GM23338 (cell line): ENCODE measurements at regions not wholly inside any gene's neighbourhood (a gene's known extent, or its start where the extent isn't known, plus 50 kb on each side); places are given as distances from the start of the nearest gene placed in this dataset.

ENCODE experiments used
- ATAC-seq: fragments of 200-7000 bp; cut with Tn5 transposase; 3 replicates; pipeline ENCODE4 v1.9.1; 2020
- DNase-seq: peaks from one replicate; pipeline ENCODE4 v3.0.0-alpha.2; 2015; ENCODE audit warnings: low spot score
- H2AFZ ChIP-seq: fragments of 200-600 bp; sonication (generic); 2 replicates; pipeline ENCODE4 v1.8.0; 2016; ENCODE audit warnings: antibody characterized with exemption, mild to moderate bottlenecking, moderate library complexity
- H3F3A ChIP-seq: fragments of 200-600 bp; sonication (generic); replicated peaks from 2 replicates; pipeline ENCODE4 v1.8.0; 2017; ENCODE audit warnings: antibody characterized with exemption, mixed run types, low read depth
- H3K27ac ChIP-seq: fragments of 200-600 bp; sonication (generic); 2 replicates; pipeline ENCODE4 v1.6.1; 2016; ENCODE audit warnings: low read depth
- H3K27me3 ChIP-seq: fragments of 200-600 bp; sonication (generic); 2 replicates; pipeline ENCODE4 v1.8.0; 2016; ENCODE audit warnings: mild to moderate bottlenecking, mixed run types, moderate library complexity; ENCODE audit not compliant: insufficient read depth
- H3K36me3 ChIP-seq: fragments of 200-600 bp; sonication (generic); 2 replicates; pipeline ENCODE4 v1.8.0; 2016; ENCODE audit warnings: mild to moderate bottlenecking; ENCODE audit not compliant: insufficient read depth
- H3K4me1 ChIP-seq: fragments of 200-600 bp; sonication (generic); 2 replicates; pipeline ENCODE4 v1.8.0; 2016; ENCODE audit warnings: mild to moderate bottlenecking, moderate library complexity; ENCODE audit not compliant: insufficient read depth
- H3K4me2 ChIP-seq: fragments of 200-600 bp; sonication (generic); 2 replicates; pipeline ENCODE4 v1.7.1; 2017; ENCODE audit warnings: mixed run types
- H3K4me3 ChIP-seq: fragments of 200-600 bp; sonication (generic); 2 replicates; pipeline ENCODE4 v1.6.1; 2016; ENCODE audit warnings: mixed run types
- H3K79me2 ChIP-seq: fragments of 200-600 bp; sonication (generic); replicated peaks from 2 replicates; pipeline ENCODE4 v1.8.0; 2017; ENCODE audit warnings: mild to moderate bottlenecking; ENCODE audit not compliant: insufficient read depth
- H3K9me2 ChIP-seq: fragments of 200-600 bp; sonication (generic); 2 replicates; pipeline ENCODE4 v1.8.0; 2017; ENCODE audit not compliant: insufficient read depth
- H4K20me1 ChIP-seq: fragments of 200-600 bp; sonication (generic); replicated peaks from 2 replicates; pipeline ENCODE4 v1.8.0; 2017; ENCODE audit warnings: mild to moderate bottlenecking; ENCODE audit not compliant: insufficient read depth
- H3K27ac Mint-ChIP-seq: 2 replicates; pipeline ENCODE4 v1.8.0; 2020; ENCODE audit warnings: inconsistent platforms, mild to moderate bottlenecking, moderate library complexity, mixed read lengths
- H3K27me3 Mint-ChIP-seq: 3 replicates; pipeline ENCODE4 v1.8.0; 2022; ENCODE audit warnings: low read depth, mild to moderate bottlenecking, moderate library complexity, mixed read lengths, inconsistent platforms; ENCODE audit not compliant: insufficient read depth, poor library complexity
- H3K36me3 Mint-ChIP-seq: 3 replicates; pipeline ENCODE4 v1.8.0; 2021; ENCODE audit warnings: low read depth, mild to moderate bottlenecking, inconsistent platforms, moderate library complexity, mixed read lengths
- H3K4me1 Mint-ChIP-seq: 3 replicates; pipeline ENCODE4 v1.8.0; 2020; ENCODE audit warnings: mild to moderate bottlenecking, inconsistent platforms, mixed read lengths
- H3K4me3 Mint-ChIP-seq: 3 replicates; pipeline ENCODE4 v1.8.0; 2021; ENCODE audit warnings: moderate library complexity, mild to moderate bottlenecking, inconsistent platforms, mixed read lengths
- H3K9me3 Mint-ChIP-seq: 3 replicates; pipeline ENCODE4 v1.8.0; 2020; ENCODE audit warnings: moderate library complexity, mild to moderate bottlenecking, inconsistent platforms, mixed read lengths
- CREB1 ChIP-seq: fragments of 250-450 bp; sonication (Bioruptor Pico); IDR thresholded peaks from 2 replicates; pipeline ENCODE4 v1.5.0; 2020; ENCODE audit warnings: low read depth, mild to moderate bottlenecking, moderate library complexity
- CTCF ChIP-seq, 2 experiments: fragments of 200-600 bp in 1 of 2; sonication (generic) in 1 of 2; conservative IDR thresholded peaks; 2 replicates each; pipeline versions ENCODE4 v1.5.1 to v1.6.1; 2016 to 2017; ENCODE audit warnings: antibody characterized with exemption in 2 of 2, low read depth in 2 of 2, mild to moderate bottlenecking in 2 of 2, moderate library complexity in 1 of 2
- ETS1 ChIP-seq: IDR thresholded peaks from 2 replicates; pipeline ENCODE4 v1.6.1; 2016; ENCODE audit warnings: antibody characterized with exemption
- EZH2 ChIP-seq: fragments of 200-600 bp; sonication (generic); IDR thresholded peaks from one replicate; pipeline ENCODE4 v1.8.0; 2017; ENCODE audit warnings: antibody characterized with exemption, mild to moderate bottlenecking, low read depth; ENCODE audit not compliant: unreplicated experiment
- EZH2phosphoT487 ChIP-seq: fragments of 200-600 bp; sonication (generic); IDR thresholded peaks from one replicate; pipeline ENCODE4 v1.8.1; 2018; ENCODE audit warnings: antibody characterized with exemption; ENCODE audit not compliant: unreplicated experiment
- JUNB ChIP-seq: IDR thresholded peaks from one replicate; pipeline ENCODE4 v1.6.1; 2016; ENCODE audit warnings: antibody characterized with exemption; ENCODE audit not compliant: unreplicated experiment
- NANOG ChIP-seq: IDR thresholded peaks from 2 replicates; pipeline ENCODE4 v1.6.1; 2016; ENCODE audit warnings: antibody characterized with exemption, borderline replicate concordance
- POLR2AphosphoS5 ChIP-seq: IDR thresholded peaks from 2 replicates; pipeline ENCODE4 v1.6.1; 2016; ENCODE audit warnings: antibody characterized with exemption, low read depth
- REST ChIP-seq: IDR thresholded peaks from one replicate; pipeline ENCODE4 v1.6.1; 2018; ENCODE audit warnings: antibody characterized with exemption; ENCODE audit not compliant: unreplicated experiment
- STAT1 ChIP-seq: IDR thresholded peaks from one replicate; pipeline ENCODE4 v1.6.1; 2016; ENCODE audit warnings: antibody characterized with exemption; ENCODE audit not compliant: unreplicated experiment
- ZNF114 ChIP-seq: fragments of 250-450 bp; sonication (Bioruptor Pico); IDR thresholded peaks from 2 replicates; pipeline ENCODE4 v1.5.0; 2020; ENCODE audit warnings: mild to moderate bottlenecking, moderate library complexity
- ZNF331 ChIP-seq: fragments of 250-450 bp; sonication (Bioruptor Pico); IDR thresholded peaks from 2 replicates; pipeline ENCODE4 v1.5.0; 2020; ENCODE audit warnings: low read depth, mild to moderate bottlenecking, moderate library complexity
- ZNF462 ChIP-seq: fragments of 250-450 bp; sonication (Bioruptor Pico); IDR thresholded peaks from 2 replicates; pipeline ENCODE4 v1.5.0; 2020; ENCODE audit warnings: mild to moderate bottlenecking, moderate library complexity

- Histone ChIP-seq H3F3A (no peaks in the 10 kb centered on the region), H3K4me3 (no peak overlapping the region), H3K27me3 (no peaks in the 10 kb centered on the region), H3K79me2 (no peaks in the 10 kb centered on the region), H4K20me1 (no peaks in the 10 kb centered on the region), H3K4me2 (no peak overlapping the region), H3K27ac (no peak overlapping the region), H3K36me3 (no peaks in the 10 kb centered on the region), H2AFZ (no peak overlapping the region), H3K4me1 (no peaks in the 10 kb centered on the region), H3K9me2 (0 out of 2 replicates have a peak, but pooled peaks cover 4% of the 10 kb centered on the region)
- H3K27me3 Mint-ChIP-seq, result peaks cover 2% of the 10 kb centered on the region
- TF ChIP-seq CREB1 (no peak), ETS1 (no peak), ZNF462 (CRISPR knock-in tag) (no peak), JUNB (no peak), NANOG (no peak), EZH2 (no peak), CTCF (conservative IDR thresholded peaks at IDR 0.05; ENCODE audit: low read depth in 2 of 2) (no peak), REST (no peak), EZH2phosphoT487 (no peak), STAT1 (no peak), ZNF114 (CRISPR knock-in tag) (no peak), POLR2AphosphoS5 (no peak), ZNF331 (CRISPR knock-in tag) (no peak)
- peaks cover 5% of the 10 kb centered on the region; the same call in 2 of the 3 replicates for H3K4me1 Mint-ChIP-seq
- no peak overlapping the region for H3K4me3 Mint-ChIP-seq
- no peaks in the 10 kb centered on the region; the same call in 2 of the 3 replicates for H3K9me3 Mint-ChIP-seq
- DNase-seq (peak; percentile 19), ATAC-seq (peak; percentile 88)
- H3K27ac Mint-ChIP-seq, result no peak overlapping the region
- H3K36me3 Mint-ChIP-seq, result no peaks in the 10 kb centered on the region
These were observed 368.0 kb downstream of the FOXL1 start for GRCh38 chr16:86946396-86946795.
